ENCODE measurements at regions not wholly inside any gene's neighbourhood (a gene's known extent, or its start where the extent isn't known, plus 50 kb on each side); places are given as distances from the start of the nearest gene placed in this dataset.
A peak's percentile ranks its signal among the peaks of the same experiment; 100 is the strongest.

DNA sequence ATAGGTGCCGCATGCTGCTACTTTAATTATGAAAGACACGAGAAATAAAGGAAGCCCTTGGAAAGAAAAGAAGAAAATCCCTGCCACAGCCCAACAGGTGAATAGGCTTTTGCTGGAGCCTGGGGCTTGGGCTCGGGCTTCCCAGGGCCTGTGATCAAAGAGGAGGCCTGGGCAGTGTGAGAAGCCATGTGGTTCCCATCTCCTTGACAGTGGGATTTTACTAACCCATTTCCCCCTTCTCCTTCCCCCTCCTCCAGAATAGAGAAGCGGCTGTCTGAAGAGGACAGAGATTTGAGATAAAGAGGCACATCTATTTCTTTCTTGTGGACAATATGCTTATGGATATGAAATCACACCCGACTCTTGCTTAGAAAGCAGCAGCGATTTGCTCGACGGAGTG is 369.1 kb downstream of the MCTP2 start:
- Histone ChIP-seq H3K4me1 (replicated peaks in 1 of 4; ENCODE audit: control insufficient read depth in 3 of 4, insufficient read depth in 4 of 4, low read length in 3 of 4) (no peaks in the 10 kb centered on the region; a peak in 1 of 7 replicates), H3K23ac (ENCODE audit: insufficient read length) (no peak overlapping the region), H3K4ac (replicated peaks; ENCODE audit: insufficient read length, low read depth, low read length) (no peak overlapping the region), H3K9ac (replicated peaks in 1 of 4; ENCODE audit: extremely low read depth in 1 of 4, low read depth in 3 of 4, low read length in 3 of 4) (no peak overlapping the region), H3K23me2 (ENCODE audit: low read depth, low read length) (no peaks in the 10 kb centered on the region), H2AFZ (ENCODE audit: low read length) (no peak overlapping the region), H4K5ac (ENCODE audit: insufficient read length, low read depth, low read length) (no peak overlapping the region), H3K18ac (ENCODE audit: extremely low read depth, low read length) (no peak overlapping the region), H3K14ac (ENCODE audit: insufficient read length) (no peak overlapping the region), H3K56ac (replicated peaks; ENCODE audit: insufficient read length, low read depth, low read length) (no peak overlapping the region), H2BK12ac (ENCODE audit: low read depth, low read length) (no peak overlapping the region), H2BK120ac (replicated peaks; ENCODE audit: low read depth, low read length) (no peak overlapping the region), H3K36me3 (ENCODE audit: control insufficient read depth in 2 of 4, insufficient read depth in 4 of 4, low read length in 3 of 4) (no peaks in the 10 kb centered on the region), H3K79me1 (ENCODE audit: low read depth, low read length) (no peaks in the 10 kb centered on the region), H3K27me3 (replicated peaks in 1 of 4; ENCODE audit: control insufficient read depth in 3 of 4, extremely low read depth in 1 of 4, insufficient read depth in 3 of 4, low read length in 3 of 4) (no peaks in the 10 kb centered on the region), H3K4me3 (ENCODE audit: extremely low read depth in 1 of 4, insufficient read depth in 2 of 4, low read depth in 3 of 4, low read length in 4 of 4) (no peak overlapping the region), H2BK5ac (ENCODE audit: low read depth, low read length) (no peak overlapping the region), H3K27ac (ENCODE audit: low read depth, low read length) (no peak overlapping the region), H4K20me1 (replicated peaks in 1 of 2; ENCODE audit: control insufficient read depth in 1 of 2, insufficient read depth in 2 of 2, low read length in 2 of 2) (no peaks in the 10 kb centered on the region), H3K9me3 (ENCODE audit: insufficient read depth in 2 of 2, low read depth in 1 of 2, low read length in 1 of 2) (no peaks in the 10 kb centered on the region), H2AK5ac (ENCODE audit: low read depth, low read length) (no peak overlapping the region), H2BK20ac (ENCODE audit: low read length) (no peak overlapping the region), H4K8ac (ENCODE audit: extremely low read depth, insufficient read depth, low read length) (no peak overlapping the region), H3K4me2 (ENCODE audit: insufficient read depth in 1 of 2, low read depth in 2 of 2, low read length in 2 of 2) (no peak overlapping the region), H4K91ac (replicated peaks; ENCODE audit: insufficient read length, low read length) (no peak overlapping the region), H3K79me2 (ENCODE audit: control insufficient read depth in 1 of 2, insufficient read depth in 2 of 2, low read length in 2 of 2) (no peaks in the 10 kb centered on the region), H2BK15ac (ENCODE audit: low read length) (no peak overlapping the region)
- ChIA-PET POLR2A (ENCODE audit: partially characterized antibody) (no interaction called here), CTCF (ENCODE audit: partially characterized antibody) (no interaction called here)
- 92% methylated on average over 8 of the region's 8 CpGs; no CpG with 5 or more reads in 1 of the 2 experiments for WGBS, 2 experiments (ENCODE audit: extremely low coverage in 1 of 2, insufficient coverage in 1 of 2, insufficient read length in 1 of 2, insufficient replicate concordance in 2 of 2, low coverage in 1 of 2, low lambda C conversion rate in 2 of 2, missing lambda C conversion rate in 1 of 2)
- FAIRE-seq (no peak), DNase-seq (ENCODE audit: low read depth in 1 of 2, low spot score in 2 of 2) (no peak)
- TF ChIP-seq, protein P1, sequence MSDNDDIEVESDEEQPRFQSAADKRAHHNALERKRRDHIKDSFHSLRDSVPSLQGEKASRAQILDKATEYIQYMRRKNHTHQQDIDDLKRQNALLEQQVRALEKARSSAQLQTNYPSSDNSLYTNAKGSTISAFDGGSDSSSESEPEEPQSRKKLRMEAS (IDR thresholded peaks at IDR 0.05) = 0 out of 2 replicates have a peak, but pooled peaks have one; percentile 21
- no peak for TF ChIP-seq BCL11A (IDR thresholded peaks at IDR 0.05; ENCODE audit: low read depth in 2 of 2, low read length in 2 of 2)

All from H1 (cell line).